ENCODE measurements at regions not wholly inside any gene's neighbourhood (a gene's known extent, or its start where the extent isn't known, plus 50 kb on each side); places are given as distances from the start of the nearest gene placed in this dataset.

GRCh38 chr10:3526727-3527501, 258.1 kb downstream of the KLF6 start:
- Histone ChIP-seq H3K4me1 (ENCODE audit: insufficient read depth, low read length, poor library complexity, severe bottlenecking) (no peaks in the 10 kb centered on the region), H3K9me2 (replicated peaks; ENCODE audit: low read depth, low read length) (no peaks in the 10 kb centered on the region), H3K79me2 (ENCODE audit: insufficient read depth, low read length) (no peaks in the 10 kb centered on the region), H3K4me3 (ENCODE audit: low read length, poor library complexity, severe bottlenecking) (no peak overlapping the region), H4K20me1 (ENCODE audit: insufficient read depth, low read length, poor library complexity, severe bottlenecking) (no peaks in the 10 kb centered on the region), H3K4me2 (ENCODE audit: low read depth, low read length, poor library complexity, severe bottlenecking) (no peak overlapping the region), H3K9me3 (ENCODE audit: insufficient read depth, low read depth, low read length) (no peaks in the 10 kb centered on the region), H3K9ac (ENCODE audit: low read depth, low read length, poor library complexity, severe bottlenecking) (no peak overlapping the region), H3K36me3 (ENCODE audit: insufficient read depth, low read length) (no peaks in the 10 kb centered on the region), H2AFZ (ENCODE audit: low read length) (no peak overlapping the region), H3K27me3 (ENCODE audit: insufficient read depth, low read length, poor library complexity, severe bottlenecking) (no peaks in the 10 kb centered on the region), H3F3A (ENCODE audit: low read depth) (no peaks in the 10 kb centered on the region)
- no peak for TF ChIP-seq EZH2phosphoT487 (IDR thresholded peaks at IDR 0.05; ENCODE audit: borderline replicate concordance)
- TF ChIP-seq CTCF (conservative IDR thresholded peaks at IDR 0.05; ENCODE audit: low read length): no peak

GRCh38 chr10:3525832-3526449, 259.1 kb downstream of the KLF6 start:
- Histone ChIP-seq H3K79me2 (ENCODE audit: insufficient read depth, low read length) (no peaks in the 10 kb centered on the region), H3K9ac (ENCODE audit: low read depth, low read length, poor library complexity, severe bottlenecking) (no peak overlapping the region), H3K4me1 (ENCODE audit: insufficient read depth, low read length, poor library complexity, severe bottlenecking) (no peaks in the 10 kb centered on the region), H3K9me3 (ENCODE audit: insufficient read depth, low read depth, low read length) (no peaks in the 10 kb centered on the region), H3K36me3 (ENCODE audit: insufficient read depth, low read length) (no peaks in the 10 kb centered on the region), H3K4me3 (ENCODE audit: low read length, poor library complexity, severe bottlenecking) (no peak overlapping the region), H3K4me2 (ENCODE audit: low read depth, low read length, poor library complexity, severe bottlenecking) (no peak overlapping the region), H3F3A (ENCODE audit: low read depth) (no peaks in the 10 kb centered on the region), H4K20me1 (ENCODE audit: insufficient read depth, low read length, poor library complexity, severe bottlenecking) (no peaks in the 10 kb centered on the region), H3K9me2 (replicated peaks; ENCODE audit: low read depth, low read length) (no peaks in the 10 kb centered on the region), H2AFZ (ENCODE audit: low read length) (no peak overlapping the region), H3K27me3 (ENCODE audit: insufficient read depth, low read length, poor library complexity, severe bottlenecking) (no peaks in the 10 kb centered on the region)
- TF ChIP-seq CTCF (conservative IDR thresholded peaks at IDR 0.05; ENCODE audit: low read length) (no peak), EZH2phosphoT487 (IDR thresholded peaks at IDR 0.05; ENCODE audit: borderline replicate concordance) (no peak)

GRCh38 chr10:3524086-3524960, 260.7 kb downstream of the KLF6 start:
- no peak overlapping the region for H2AFZ ChIP-seq (ENCODE audit: low read length)
- H3K27me3 ChIP-seq (ENCODE audit: insufficient read depth, low read length, poor library complexity, severe bottlenecking): no peaks in the 10 kb centered on the region
- H3K4me1 ChIP-seq (ENCODE audit: insufficient read depth, low read length, poor library complexity, severe bottlenecking): no peaks in the 10 kb centered on the region

More at GRCh38 chr10:3524086-3524960, 260.7 kb downstream of the KLF6 start:
- Histone ChIP-seq H3K36me3 (ENCODE audit: insufficient read depth, low read length) (no peaks in the 10 kb centered on the region), H3K4me3 (ENCODE audit: low read length, poor library complexity, severe bottlenecking) (no peak overlapping the region), H3F3A (ENCODE audit: low read depth) (no peaks in the 10 kb centered on the region), H3K9ac (ENCODE audit: low read depth, low read length, poor library complexity, severe bottlenecking) (no peak overlapping the region), H3K9me3 (ENCODE audit: insufficient read depth, low read depth, low read length) (no peaks in the 10 kb centered on the region), H4K20me1 (ENCODE audit: insufficient read depth, low read length, poor library complexity, severe bottlenecking) (no peaks in the 10 kb centered on the region), H3K9me2 (replicated peaks; ENCODE audit: low read depth, low read length) (no peaks in the 10 kb centered on the region), H3K4me2 (ENCODE audit: low read depth, low read length, poor library complexity, severe bottlenecking) (no peak overlapping the region), H3K79me2 (ENCODE audit: insufficient read depth, low read length) (no peaks in the 10 kb centered on the region)
- TF ChIP-seq CTCF (conservative IDR thresholded peaks at IDR 0.05; ENCODE audit: low read length) (no peak), EZH2phosphoT487 (IDR thresholded peaks at IDR 0.05; ENCODE audit: borderline replicate concordance) (no peak)
